Tibial nerve (tissue), 3 donors: ENCODE measurements at regions not wholly inside any gene's neighbourhood (a gene's known extent, or its start where the extent isn't known, plus 50 kb on each side); places are given as distances from the start of the nearest gene placed in this dataset.

ENCODE experiments used
- CTCF ChIP-seq, 5 experiments: fragments of 200-600 bp in 3 of 5; fragments of 450-650 bp in 2 of 5; sonication (generic) in 3 of 5; IDR thresholded peaks; one replicate each; pipeline ENCODE4 v1.5.1; 2016 to 2019; ENCODE audit warnings: antibody characterized with exemption in 5 of 5, mild to moderate bottlenecking in 3 of 5, moderate library complexity in 2 of 5
- POLR2A ChIP-seq, 2 donors: fragments of 450-650 bp; IDR thresholded peaks; one replicate each; pipeline ENCODE4 v1.6.1; 2017; ENCODE audit warnings: antibody characterized with exemption in 2 of 2, mild to moderate bottlenecking in 2 of 2, moderate library complexity in 2 of 2

GRCh38 chr7:81339946-81340345 is 421.1 kb upstream of the SEMA3C start:
- no peak for TF ChIP-seq POLR2A (IDR thresholded peaks at IDR 0.05)
- TF ChIP-seq CTCF (IDR thresholded peaks at IDR 0.05): no peak
